OCI-LY1 (cell line): ENCODE measurements at regions not wholly inside any gene's neighbourhood (a gene's known extent, or its start where the extent isn't known, plus 50 kb on each side); places are given as distances from the start of the nearest gene placed in this dataset.

Experiments
- CTCF ChIP-seq: fragments of 200-600 bp; sonication (generic), shearing (Covaris generic); IDR thresholded peaks from 2 replicates; pipeline ENCODE4 v1.5.1; 2017; ENCODE audit warnings: mild to moderate bottlenecking, antibody characterized with exemption, low read length, moderate library complexity, mixed read lengths
- EZH2 ChIP-seq: fragments of 200-600 bp; sonication (generic), shearing (Covaris generic); IDR thresholded peaks from 2 replicates; pipeline ENCODE4 v1.8.0; 2017; ENCODE audit warnings: borderline replicate concordance, mixed run types, mild to moderate bottlenecking, antibody characterized with exemption, low read length, moderate library complexity, mixed read lengths

GRCh38 chr2:8595428-8595805 is 86.4 kb upstream of the ID2 start:
- TF ChIP-seq CTCF (no peak), EZH2 (no peak)
